ENCODE measurements at regions not wholly inside any gene's neighbourhood (a gene's known extent, or its start where the extent isn't known, plus 50 kb on each side); places are given as distances from the start of the nearest gene placed in this dataset.

- no peak overlapping the region for H3K4me3 ChIP-seq
- H3K9me3 ChIP-seq, result no peaks in the 10 kb centered on the region
- peak; percentile 49 for ATAC-seq
- no peaks in the 10 kb centered on the region for H3K27me3 ChIP-seq
- DNase-seq, result peak in 2 of 4 donors; percentile 7 to 44
- H3K4me1 ChIP-seq, result no peaks in the 10 kb centered on the region
- intact Hi-C loops (cut with DNase I), result no loop called here
- no peak for TF ChIP-seq CTCF (IDR thresholded peaks at IDR 0.05)
- no peak overlapping the region for H3K27ac ChIP-seq
- no peaks in the 10 kb centered on the region for H3K36me3 ChIP-seq
These were observed 235.1 kb downstream of the QDPR start for GRCh38 chr4:17276776-17277175.

GRCh38 chr4:17275836-17276235 is 236.1 kb downstream of the QDPR start:
- intact Hi-C loops (cut with DNase I), result no loop called here
- Histone ChIP-seq H3K9me3 (no peaks in the 10 kb centered on the region), H3K4me3 (no peak overlapping the region), H3K27me3 (no peaks in the 10 kb centered on the region), H3K36me3 (no peaks in the 10 kb centered on the region), H3K4me1 (no peaks in the 10 kb centered on the region), H3K27ac (no peak overlapping the region)
- ATAC-seq (no peak), DNase-seq (no peak)
- no peak for TF ChIP-seq CTCF (IDR thresholded peaks at IDR 0.05)

- intact Hi-C loops (cut with DNase I), result no loop called here
- Histone ChIP-seq H3K4me3 (no peak overlapping the region), H3K27me3 (no peaks in the 10 kb centered on the region), H3K4me1 (no peaks in the 10 kb centered on the region), H3K9me3 (no peaks in the 10 kb centered on the region), H3K27ac (no peak overlapping the region), H3K36me3 (no peaks in the 10 kb centered on the region)
- DNase-seq (no peak), ATAC-seq (no peak)
- no peak for TF ChIP-seq CTCF (IDR thresholded peaks at IDR 0.05)
These were observed 238.8 kb downstream of the QDPR start for GRCh38 chr4:17273047-17273446.

- ATAC-seq (no peak), DNase-seq (no peak)
- Histone ChIP-seq H3K36me3 (no peaks in the 10 kb centered on the region), H3K4me3 (no peak overlapping the region), H3K4me1 (no peaks in the 10 kb centered on the region), H3K27me3 (no peaks in the 10 kb centered on the region), H3K27ac (no peak overlapping the region), H3K9me3 (no peaks in the 10 kb centered on the region)
- no peak for TF ChIP-seq CTCF (IDR thresholded peaks at IDR 0.05)
- intact Hi-C loops (cut with DNase I), result no loop called here
These were observed 239.7 kb downstream of the QDPR start for GRCh38 chr4:17272154-17272553.

- ATAC-seq (no peak), DNase-seq (no peak)
- Histone ChIP-seq H3K9me3 (no peaks in the 10 kb centered on the region), H3K4me3 (no peak overlapping the region), H3K27ac (no peak overlapping the region), H3K36me3 (no peaks in the 10 kb centered on the region), H3K27me3 (no peaks in the 10 kb centered on the region), H3K4me1 (no peaks in the 10 kb centered on the region)
- intact Hi-C loops (cut with DNase I), result no loop called here
- TF ChIP-seq CTCF (IDR thresholded peaks at IDR 0.05), result no peak
These were observed 246.2 kb downstream of the QDPR start for GRCh38 chr4:17265653-17266052.
